Bronchial epithelial cell (primary cell): ENCODE measurements at regions not wholly inside any gene's neighbourhood (a gene's known extent, or its start where the extent isn't known, plus 50 kb on each side); places are given as distances from the start of the nearest gene placed in this dataset.

Source experiments
- DNase-seq: peaks from one replicate; pipeline ENCODE4 v3.0.0-alpha.2; 2010; ENCODE audit warnings: low read depth
- FAIRE-seq: peaks from 2 replicates; lab custom pipeline; 2011; peaks lifted over from hg19 to GRCh38; lab: Jason Lieb, UNC
- H3K27me3 ChIP-seq: 2 replicates; pipeline ENCODE4 v1.5.1; 2011; ENCODE audit warnings: low read length; ENCODE audit not compliant: control insufficient read depth, insufficient read depth
- H3K36me3 ChIP-seq: 2 replicates; pipeline ENCODE4 v1.5.1; 2011; ENCODE audit warnings: low read length; ENCODE audit not compliant: control insufficient read depth, insufficient read depth
- H3K4me3 ChIP-seq: 2 replicates; pipeline ENCODE4 v1.5.1; 2011; ENCODE audit warnings: mild to moderate bottlenecking, low read depth, low read length, control low read depth
- TF ChIP-seq, protein P1 (sequence below): IDR thresholded peaks from 2 replicates; pipeline ENCODE4 v1.5.1; 2011; ENCODE audit warnings: mild to moderate bottlenecking, moderate library complexity, low read length, control low read depth, inconsistent platforms; ENCODE audit not compliant: insufficient read depth, severe bottlenecking

DNA sequence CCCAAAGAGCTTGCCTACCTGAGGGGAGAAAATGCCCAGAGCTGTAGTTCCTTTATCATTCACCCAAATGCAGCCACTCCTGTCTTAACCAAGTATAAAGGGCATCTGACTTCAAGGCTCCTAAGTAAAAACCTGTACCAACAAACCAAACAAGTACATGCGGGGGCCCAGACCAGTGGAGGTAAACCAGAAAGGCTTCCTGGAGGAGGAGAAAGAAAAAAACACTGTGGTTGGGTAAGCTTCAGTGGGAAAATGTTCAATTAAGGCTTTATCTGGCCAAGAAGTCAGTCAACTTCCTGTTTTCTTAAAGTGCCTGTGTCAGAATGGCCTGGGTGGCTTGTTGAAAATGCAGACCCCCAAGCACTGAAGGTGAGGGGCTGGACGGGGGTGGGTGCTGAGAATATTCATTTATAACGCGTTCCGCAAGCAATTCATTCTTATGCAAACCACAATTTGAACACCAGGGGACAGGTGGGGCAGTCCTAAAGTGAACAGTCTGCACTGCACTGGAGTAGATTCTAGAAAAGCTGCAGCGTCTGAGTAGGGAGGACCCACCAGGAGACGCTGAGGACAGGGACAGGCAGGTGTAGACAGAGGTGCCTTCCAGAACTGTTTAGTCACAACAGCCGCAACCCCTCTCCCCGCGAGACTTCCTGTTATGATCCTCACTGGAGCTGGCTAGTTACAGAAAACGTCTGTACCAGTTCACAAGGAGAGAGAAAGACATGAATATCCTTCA is 467.1 kb downstream of the SOX9 start:
- Histone ChIP-seq H3K36me3 (no peaks in the 10 kb centered on the region), H3K4me3 (peak overlapping the region; percentile 90), H3K27me3 (no peaks in the 10 kb centered on the region)
- peak; percentile 81 for DNase-seq
- FAIRE-seq, result no peak
- TF ChIP-seq, protein P1, sequence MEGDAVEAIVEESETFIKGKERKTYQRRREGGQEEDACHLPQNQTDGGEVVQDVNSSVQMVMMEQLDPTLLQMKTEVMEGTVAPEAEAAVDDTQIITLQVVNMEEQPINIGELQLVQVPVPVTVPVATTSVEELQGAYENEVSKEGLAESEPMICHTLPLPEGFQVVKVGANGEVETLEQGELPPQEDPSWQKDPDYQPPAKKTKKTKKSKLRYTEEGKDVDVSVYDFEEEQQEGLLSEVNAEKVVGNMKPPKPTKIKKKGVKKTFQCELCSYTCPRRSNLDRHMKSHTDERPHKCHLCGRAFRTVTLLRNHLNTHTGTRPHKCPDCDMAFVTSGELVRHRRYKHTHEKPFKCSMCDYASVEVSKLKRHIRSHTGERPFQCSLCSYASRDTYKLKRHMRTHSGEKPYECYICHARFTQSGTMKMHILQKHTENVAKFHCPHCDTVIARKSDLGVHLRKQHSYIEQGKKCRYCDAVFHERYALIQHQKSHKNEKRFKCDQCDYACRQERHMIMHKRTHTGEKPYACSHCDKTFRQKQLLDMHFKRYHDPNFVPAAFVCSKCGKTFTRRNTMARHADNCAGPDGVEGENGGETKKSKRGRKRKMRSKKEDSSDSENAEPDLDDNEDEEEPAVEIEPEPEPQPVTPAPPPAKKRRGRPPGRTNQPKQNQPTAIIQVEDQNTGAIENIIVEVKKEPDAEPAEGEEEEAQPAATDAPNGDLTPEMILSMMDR, result no peak

DNA sequence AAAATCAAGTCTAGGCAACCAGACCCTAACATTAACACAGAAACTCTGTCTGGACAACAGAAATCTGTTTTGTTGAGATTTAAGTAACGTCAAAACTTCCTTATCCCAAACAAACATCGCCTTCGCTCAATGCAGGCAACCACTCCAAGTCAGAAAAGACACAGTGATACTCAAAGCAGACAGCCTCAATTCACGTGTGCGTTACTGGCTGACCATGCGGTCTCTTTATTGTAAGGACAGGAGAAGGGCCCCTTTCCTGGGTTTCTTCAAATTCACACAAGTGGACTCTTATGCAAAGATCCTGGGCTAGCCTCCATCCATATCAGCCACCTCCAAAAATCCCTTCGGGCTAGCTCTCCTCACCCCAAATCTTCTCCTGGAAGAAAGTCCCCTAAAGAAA is 467.7 kb downstream of the SOX9 start:
- H3K4me3 ChIP-seq, result peak overlapping the region; percentile 90
- FAIRE-seq, result no peak
- no peak for DNase-seq

DNA sequence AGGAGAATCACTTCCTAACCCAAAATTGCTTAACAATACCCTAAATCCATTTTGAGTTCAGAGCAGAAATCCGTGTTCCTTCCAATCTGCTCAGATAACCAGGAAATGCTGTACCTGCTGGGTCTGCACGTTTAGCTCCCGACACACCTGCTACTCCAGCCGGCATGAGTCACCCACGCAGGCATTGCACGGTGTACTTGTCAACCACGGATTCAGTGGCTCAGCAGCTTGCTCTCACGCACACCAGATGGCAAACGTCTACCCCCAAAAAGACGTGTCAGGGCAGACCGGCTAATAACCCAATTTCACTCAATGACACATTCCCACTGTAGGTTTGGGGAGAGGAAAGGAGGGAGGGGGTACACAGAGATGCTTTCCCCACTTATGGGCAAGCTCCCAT is 468.1 kb downstream of the SOX9 start:
- FAIRE-seq (peak; percentile 97), DNase-seq (peak; percentile 98)
- TF ChIP-seq, protein P1, result peak; percentile 4
- Histone ChIP-seq H3K36me3 (no peaks in the 10 kb centered on the region), H3K27me3 (no peaks in the 10 kb centered on the region), H3K4me3 (peak overlapping the region; percentile 90)

More for the DNA sequence above, 467.7 kb downstream of the SOX9 start:
- no peaks in the 10 kb centered on the region for H3K27me3 ChIP-seq
- H3K36me3 ChIP-seq, result no peaks in the 10 kb centered on the region
- TF ChIP-seq, protein P1, result no peak

GRCh38 chr17:72590382-72590781 is 469.6 kb downstream of the SOX9 start:
- no peak for FAIRE-seq
- Histone ChIP-seq H3K27me3 (no peaks in the 10 kb centered on the region), H3K36me3 (no peaks in the 10 kb centered on the region), H3K4me3 (peak overlapping the region; percentile 90)
- TF ChIP-seq, protein P1, result no peak
- DNase-seq, result peak; percentile 76

DNA sequence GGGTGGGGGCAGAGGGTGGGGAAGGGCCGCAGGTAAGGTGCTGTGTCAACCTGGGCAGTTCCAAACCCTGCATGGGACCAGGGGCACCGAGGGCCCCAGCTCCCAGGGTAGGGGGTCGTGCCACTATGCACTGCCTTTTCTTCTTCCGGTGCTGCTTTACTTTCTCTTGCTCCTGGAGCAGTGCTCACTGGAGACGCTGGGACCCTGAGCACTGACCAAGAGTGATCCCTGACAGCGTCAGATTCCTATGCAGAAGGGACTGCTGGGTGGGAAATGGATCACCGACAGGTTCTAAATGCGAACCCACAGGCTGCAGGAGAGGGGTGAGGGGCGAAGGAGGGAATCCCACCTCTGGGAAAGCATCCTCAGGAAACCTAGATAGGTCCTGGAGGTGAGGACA is 470.1 kb downstream of the SOX9 start:
- TF ChIP-seq, protein P1, result no peak
- DNase-seq (no peak), FAIRE-seq (no peak)
- Histone ChIP-seq H3K36me3 (no peaks in the 10 kb centered on the region), H3K4me3 (peak overlapping the region; percentile 90), H3K27me3 (no peaks in the 10 kb centered on the region)
